Neural progenitor cell (in vitro differentiated cells): ENCODE measurements at regions not wholly inside any gene's neighbourhood (a gene's known extent, or its start where the extent isn't known, plus 50 kb on each side); places are given as distances from the start of the nearest gene placed in this dataset.

ENCODE experiments used
- DNase-seq: peaks from one replicate; pipeline ENCODE4 v3.0.0-alpha.2; 2016; ENCODE audit warnings: low spot score
- H2AFZ ChIP-seq: fragments of 200-600 bp; sonication (generic); replicated peaks from 2 replicates; pipeline ENCODE4 v1.6.1; 2016; ENCODE audit warnings: antibody characterized with exemption
- H3F3A ChIP-seq: fragments of 200-600 bp; sonication (generic); 2 replicates; pipeline ENCODE4 v1.6.1; 2016; ENCODE audit warnings: antibody characterized with exemption, low read depth
- H3K27ac ChIP-seq: fragments of 200-600 bp; sonication (generic); 2 replicates; pipeline ENCODE4 v1.5.1; 2016; ENCODE audit warnings: mild to moderate bottlenecking
- H3K27me3 ChIP-seq: fragments of 200-600 bp; sonication (generic); 2 replicates; pipeline ENCODE4 v1.6.1; 2016; ENCODE audit warnings: mild to moderate bottlenecking, moderate library complexity
- H3K36me3 ChIP-seq: fragments of 200-600 bp; sonication (generic); 2 replicates; pipeline ENCODE4 v1.5.1; 2016
- H3K4me1 ChIP-seq: fragments of 200-600 bp; sonication (generic); 2 replicates; pipeline ENCODE4 v1.6.1; 2016; ENCODE audit warnings: mixed run types
- H3K4me2 ChIP-seq: fragments of 200-600 bp; sonication (generic); 2 replicates; pipeline ENCODE4 v1.6.1; 2016
- H3K4me3 ChIP-seq: fragments of 200-600 bp; sonication (generic); 2 replicates; pipeline ENCODE4 v1.5.1; 2016
- H3K79me2 ChIP-seq: fragments of 200-600 bp; sonication (generic); 2 replicates; pipeline ENCODE4 v1.6.1; 2016; ENCODE audit warnings: low read depth
- H3K9ac ChIP-seq: fragments of 200-600 bp; sonication (generic); 2 replicates; pipeline ENCODE4 v1.6.1; 2016
- H3K9me3 ChIP-seq: fragments of 200-600 bp; sonication (generic); 2 replicates; pipeline ENCODE4 v1.5.1; 2016; ENCODE audit warnings: low read depth
- H4K20me1 ChIP-seq: fragments of 200-600 bp; sonication (generic); 2 replicates; pipeline ENCODE4 v1.6.1; 2016; ENCODE audit warnings: low read depth
- H3K27ac Mint-ChIP-seq: 3 replicates; pipeline ENCODE4 v1.8.0; 2021; ENCODE audit warnings: mixed read lengths
- H3K27me3 Mint-ChIP-seq: 2 replicates; pipeline ENCODE4 v1.8.0; 2022; ENCODE audit warnings: low read depth, mild to moderate bottlenecking, inconsistent platforms, moderate library complexity, mixed read lengths; ENCODE audit not compliant: insufficient read depth
- H3K36me3 Mint-ChIP-seq: 3 replicates; pipeline ENCODE4 v1.8.0; 2021; ENCODE audit warnings: mixed read lengths
- H3K4me1 Mint-ChIP-seq: 3 replicates; pipeline ENCODE4 v1.8.0; 2021; ENCODE audit warnings: mixed read lengths
- H3K4me3 Mint-ChIP-seq: 3 replicates; pipeline ENCODE4 v1.8.0; 2021; ENCODE audit warnings: mild to moderate bottlenecking, moderate library complexity, mixed read lengths
- H3K9me3 Mint-ChIP-seq: 3 replicates; pipeline ENCODE4 v1.8.0; 2020; ENCODE audit warnings: mixed read lengths
- EZH2 ChIP-seq: fragments of 200-600 bp; sonication (generic); IDR thresholded peaks from 2 replicates; pipeline ENCODE4 v1.6.1; 2017; ENCODE audit warnings: antibody characterized with exemption, mild to moderate bottlenecking, moderate library complexity
- EZH2phosphoT487 ChIP-seq: fragments of 200-600 bp; sonication (generic); IDR thresholded peaks from 2 replicates; pipeline ENCODE4 v1.6.1; 2017; ENCODE audit warnings: antibody characterized with exemption
- TF ChIP-seq, protein P1 (sequence below): fragments of 200-600 bp; sonication (generic); IDR thresholded peaks from 2 replicates; pipeline ENCODE4 v1.5.1; 2017; ENCODE audit warnings: antibody characterized with exemption, mild to moderate bottlenecking

DNA sequence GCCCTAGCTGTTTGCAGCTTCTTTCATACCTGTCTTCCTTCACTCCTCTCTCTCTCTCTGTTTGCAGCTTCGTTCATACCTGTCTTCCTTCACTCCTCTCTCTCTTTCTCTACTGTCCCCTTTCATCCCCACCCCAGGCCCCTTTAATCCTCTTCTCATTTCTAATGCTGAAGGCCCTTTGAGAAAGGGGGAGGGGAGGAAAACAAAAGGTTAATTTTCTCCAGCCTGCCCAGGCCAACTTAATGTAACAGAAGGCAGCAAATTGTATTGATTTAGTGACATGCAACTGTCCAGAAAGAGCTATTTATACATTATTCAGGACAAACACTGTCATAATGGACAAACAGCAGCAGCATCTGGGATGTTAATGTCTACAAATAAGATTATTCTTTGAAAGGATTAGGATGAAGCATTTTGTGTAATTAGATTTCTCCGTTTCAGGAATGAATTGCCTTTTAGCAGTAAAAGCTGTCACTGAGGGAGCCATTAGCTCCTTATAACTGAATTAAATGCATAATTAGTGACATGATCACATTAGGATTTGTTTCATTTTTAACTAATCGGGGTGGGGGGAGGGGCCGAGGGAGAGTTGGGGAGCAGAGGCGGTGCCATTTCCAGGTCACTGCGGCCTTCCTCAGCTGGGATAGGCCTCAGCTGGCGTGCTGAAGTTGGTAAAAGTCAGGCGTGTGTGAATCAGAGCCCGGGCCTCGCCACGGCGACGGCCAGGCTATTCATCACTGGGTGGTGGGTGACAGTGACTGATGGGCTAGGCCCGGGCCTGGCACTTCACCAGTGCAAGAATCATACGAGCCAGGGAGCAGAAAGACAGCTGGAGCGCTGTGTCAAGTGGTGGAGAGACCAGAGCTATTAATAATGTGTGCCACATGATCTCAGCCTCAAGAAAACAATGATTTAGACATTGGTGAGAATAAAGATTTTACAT, 174.5 kb downstream of the NKX6-1 start:
- H3K79me2 ChIP-seq: no peaks in the 10 kb centered on the region
- no peak overlapping the region for H3K9ac ChIP-seq
- H4K20me1 ChIP-seq: peaks cover 3% of the 10 kb centered on the region
- no peaks in the 10 kb centered on the region for H3K36me3 ChIP-seq
- Mint-ChIP-seq H3K4me1 (peaks cover 19% of the 10 kb centered on the region), H3K27ac (no peak overlapping the region), H3K36me3 (no peaks in the 10 kb centered on the region), H3K9me3 (no peaks in the 10 kb centered on the region), H3K27me3 (peaks cover 3% of the 10 kb centered on the region), H3K4me3 (no peak overlapping the region)
- peaks cover 30% of the 10 kb centered on the region for H3K4me1 ChIP-seq
- no peaks in the 10 kb centered on the region for H3K9me3 ChIP-seq
- H3K27ac ChIP-seq: no peak overlapping the region
- peak overlapping the region; percentile 20 for H3K4me3 ChIP-seq
- H3F3A ChIP-seq: peaks cover 34% of the 10 kb centered on the region
- peak; percentile 55 for DNase-seq
- peak overlapping the region; percentile 71 for H3K4me2 ChIP-seq
- H2AFZ ChIP-seq: no peak overlapping the region
- TF ChIP-seq EZH2: no peak
- TF ChIP-seq EZH2phosphoT487: peak; percentile 72
- TF ChIP-seq, protein P1, sequence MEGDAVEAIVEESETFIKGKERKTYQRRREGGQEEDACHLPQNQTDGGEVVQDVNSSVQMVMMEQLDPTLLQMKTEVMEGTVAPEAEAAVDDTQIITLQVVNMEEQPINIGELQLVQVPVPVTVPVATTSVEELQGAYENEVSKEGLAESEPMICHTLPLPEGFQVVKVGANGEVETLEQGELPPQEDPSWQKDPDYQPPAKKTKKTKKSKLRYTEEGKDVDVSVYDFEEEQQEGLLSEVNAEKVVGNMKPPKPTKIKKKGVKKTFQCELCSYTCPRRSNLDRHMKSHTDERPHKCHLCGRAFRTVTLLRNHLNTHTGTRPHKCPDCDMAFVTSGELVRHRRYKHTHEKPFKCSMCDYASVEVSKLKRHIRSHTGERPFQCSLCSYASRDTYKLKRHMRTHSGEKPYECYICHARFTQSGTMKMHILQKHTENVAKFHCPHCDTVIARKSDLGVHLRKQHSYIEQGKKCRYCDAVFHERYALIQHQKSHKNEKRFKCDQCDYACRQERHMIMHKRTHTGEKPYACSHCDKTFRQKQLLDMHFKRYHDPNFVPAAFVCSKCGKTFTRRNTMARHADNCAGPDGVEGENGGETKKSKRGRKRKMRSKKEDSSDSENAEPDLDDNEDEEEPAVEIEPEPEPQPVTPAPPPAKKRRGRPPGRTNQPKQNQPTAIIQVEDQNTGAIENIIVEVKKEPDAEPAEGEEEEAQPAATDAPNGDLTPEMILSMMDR: no peak
- H3K27me3 ChIP-seq: peaks cover 71% of the 10 kb centered on the region

DNA sequence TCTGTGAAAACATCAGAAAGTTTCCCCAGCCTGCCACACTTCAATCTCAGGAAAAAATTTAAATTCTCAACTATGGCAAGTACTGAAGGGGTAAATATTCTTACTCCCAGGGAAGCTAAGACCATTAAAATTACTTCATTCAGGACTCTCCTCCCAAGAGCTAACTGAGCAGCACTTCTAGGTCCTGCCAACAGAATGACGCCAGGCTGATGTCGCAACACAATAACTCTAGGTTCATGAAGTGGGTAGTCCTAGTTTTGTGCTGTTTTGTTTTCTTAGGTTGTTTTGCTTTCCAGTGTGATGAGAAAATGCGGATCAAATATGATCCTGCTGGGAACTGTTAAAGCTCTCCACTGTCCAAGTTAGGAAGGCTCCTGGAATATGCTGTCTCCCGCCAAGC, 180.0 kb downstream of the NKX6-1 start:
- no peak overlapping the region for H3K4me3 Mint-ChIP-seq
- H3K4me1 Mint-ChIP-seq: peaks cover 6% of the 10 kb centered on the region
- Histone ChIP-seq H3F3A (peaks cover 11% of the 10 kb centered on the region), H2AFZ (no peak overlapping the region), H3K9ac (no peak overlapping the region), H3K27me3 (peaks cover 42% of the 10 kb centered on the region), H3K4me3 (no peak overlapping the region), H3K9me3 (no peaks in the 10 kb centered on the region), H3K4me1 (peaks cover 11% of the 10 kb centered on the region), H3K36me3 (no peaks in the 10 kb centered on the region), H3K79me2 (no peaks in the 10 kb centered on the region), H3K27ac (no peak overlapping the region), H4K20me1 (no peaks in the 10 kb centered on the region), H3K4me2 (no peak overlapping the region)
- H3K27me3 Mint-ChIP-seq: peaks cover 3% of the 10 kb centered on the region
- DNase-seq: no peak
- no peak overlapping the region for H3K27ac Mint-ChIP-seq
- H3K9me3 Mint-ChIP-seq: no peaks in the 10 kb centered on the region
- H3K36me3 Mint-ChIP-seq: no peaks in the 10 kb centered on the region
- TF ChIP-seq EZH2phosphoT487 (no peak), EZH2 (no peak)
- TF ChIP-seq, protein P1: no peak

DNA sequence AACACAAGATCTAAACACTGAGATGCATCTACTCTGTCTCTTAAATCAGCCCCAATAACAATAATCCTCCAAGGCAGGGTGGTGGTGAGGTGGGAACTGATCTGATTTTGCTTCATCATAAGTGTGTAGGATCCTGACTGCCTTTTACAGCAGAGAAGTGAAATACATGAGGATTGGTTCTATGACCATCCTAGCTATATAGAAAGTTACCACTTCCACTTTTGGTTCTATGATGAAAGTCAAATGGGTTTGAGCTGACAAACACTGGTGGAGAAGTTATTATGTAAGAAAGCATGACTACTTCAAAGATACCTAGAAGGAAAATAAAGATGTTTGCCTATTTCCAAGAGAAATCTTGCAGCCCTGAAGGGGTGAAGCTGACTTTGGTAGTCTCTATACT, 181.6 kb downstream of the NKX6-1 start:
- Histone ChIP-seq H3K79me2 (no peaks in the 10 kb centered on the region), H3K4me1 (no peaks in the 10 kb centered on the region), H3K4me3 (no peak overlapping the region), H3K27ac (no peak overlapping the region), H3K36me3 (no peaks in the 10 kb centered on the region), H3K9me3 (no peaks in the 10 kb centered on the region), H3F3A (no peaks in the 10 kb centered on the region), H4K20me1 (no peaks in the 10 kb centered on the region), H3K9ac (no peak overlapping the region), H3K27me3 (peaks cover 27% of the 10 kb centered on the region), H3K4me2 (no peak overlapping the region), H2AFZ (no peak overlapping the region)
- Mint-ChIP-seq H3K4me1 (no peaks in the 10 kb centered on the region), H3K27ac (no peak overlapping the region), H3K9me3 (no peaks in the 10 kb centered on the region), H3K36me3 (no peaks in the 10 kb centered on the region), H3K27me3 (peaks cover 3% of the 10 kb centered on the region), H3K4me3 (no peak overlapping the region)
- no peak for DNase-seq
- TF ChIP-seq, protein P1: no peak
- TF ChIP-seq EZH2phosphoT487: no peak
- no peak for TF ChIP-seq EZH2
